GM04503 (cell line): ENCODE measurements at regions not wholly inside any gene's neighbourhood (a gene's known extent, or its start where the extent isn't known, plus 50 kb on each side); places are given as distances from the start of the nearest gene placed in this dataset.

ENCODE experiments used
- DNase-seq: peaks from one replicate; pipeline ENCODE4 v3.0.0-alpha.2; 2012; ENCODE audit warnings: low read depth

GRCh38 chr4:180937083-180937482 is 1306.1 kb upstream of the TENM3 start:
- DNase-seq: no peak

- no peak for DNase-seq
These were observed 1302.5 kb upstream of the TENM3 start for GRCh38 chr4:180940680-180941079.

GRCh38 chr4:180942367-180942916 is 1300.8 kb upstream of the TENM3 start:
- DNase-seq: no peak

GRCh38 chr4:180946188-180946587 is 1297.0 kb upstream of the TENM3 start:
- no peak for DNase-seq

- no peak for DNase-seq
These were observed 1295.8 kb upstream of the TENM3 start for GRCh38 chr4:180947425-180947824.

- DNase-seq: no peak
These were observed 1293.6 kb upstream of the TENM3 start for GRCh38 chr4:180949424-180950213.

GRCh38 chr4:180950377-180950776 is 1292.8 kb upstream of the TENM3 start:
- DNase-seq: no peak

- no peak for DNase-seq
These were observed 1291.9 kb upstream of the TENM3 start for GRCh38 chr4:180951312-180951711.

GRCh38 chr4:180953572-180953971 is 1289.6 kb upstream of the TENM3 start:
- DNase-seq: no peak

- no peak for DNase-seq
These were observed 1282.3 kb upstream of the TENM3 start for GRCh38 chr4:180960743-180961401.

GRCh38 chr4:180962268-180962667 is 1280.9 kb upstream of the TENM3 start:
- no peak for DNase-seq

GRCh38 chr4:180966312-180966711 is 1276.9 kb upstream of the TENM3 start:
- no peak for DNase-seq

GRCh38 chr4:180967936-180968335 is 1275.3 kb upstream of the TENM3 start:
- no peak for DNase-seq

GRCh38 chr4:180973894-180974293 is 1269.3 kb upstream of the TENM3 start:
- DNase-seq: no peak

GRCh38 chr4:180990931-180991330 is 1252.3 kb upstream of the TENM3 start:
- DNase-seq: no peak

GRCh38 chr4:180993244-180993836 is 1249.9 kb upstream of the TENM3 start:
- DNase-seq: no peak

GRCh38 chr4:180994722-180995121 is 1248.5 kb upstream of the TENM3 start:
- DNase-seq: no peak

- no peak for DNase-seq
These were observed 1244.0 kb upstream of the TENM3 start for GRCh38 chr4:180999217-180999616.

- DNase-seq: no peak
These were observed 1239.1 kb upstream of the TENM3 start for GRCh38 chr4:181004056-181004455.

GRCh38 chr4:181006499-181007260 is 1236.5 kb upstream of the TENM3 start:
- DNase-seq: no peak

- DNase-seq: no peak
These were observed 1235.5 kb upstream of the TENM3 start for GRCh38 chr4:181007751-181008150.

- DNase-seq: no peak
These were observed 1235.0 kb upstream of the TENM3 start for GRCh38 chr4:181008164-181008563.
